Thymus (tissue), 11 donors: ENCODE measurements at regions not wholly inside any gene's neighbourhood (a gene's known extent, or its start where the extent isn't known, plus 50 kb on each side); places are given as distances from the start of the nearest gene placed in this dataset.
A peak's percentile ranks its signal among the peaks of the same experiment; 100 is the strongest.

Experiments
- DNase-seq, 9 donors: peaks; one replicate each; pipeline ENCODE4 v3.0.0-alpha.2; 2013; ENCODE audit warnings: low spot score in 9 of 9, low read depth in 6 of 9, missing footprints in 1 of 9
- H3K27ac ChIP-seq, 2 donors: one replicate each; pipeline ENCODE4 v1.5.1; 2013; ENCODE audit warnings: control low read depth in 1 of 2, low read depth in 1 of 2, low read length in 1 of 2, mild to moderate bottlenecking in 1 of 2, moderate library complexity in 1 of 2
- H3K27me3 ChIP-seq, 2 donors: one replicate each; pipeline ENCODE4 v1.5.1; 2013; ENCODE audit warnings: low read length in 1 of 2; ENCODE audit not compliant: control insufficient read depth in 2 of 2, insufficient read depth in 1 of 2
- H3K36me3 ChIP-seq, 2 donors: one replicate each; pipeline ENCODE4 v1.5.1; 2013; ENCODE audit warnings: low read length in 1 of 2, mild to moderate bottlenecking in 1 of 2, moderate library complexity in 1 of 2; ENCODE audit not compliant: control insufficient read depth in 2 of 2, insufficient read depth in 2 of 2
- H3K4me1 ChIP-seq, 2 donors: one replicate each; pipeline ENCODE4 v1.5.1; 2013; ENCODE audit warnings: low read length in 2 of 2; ENCODE audit not compliant: control insufficient read depth in 2 of 2, insufficient read depth in 2 of 2
- H3K4me3 ChIP-seq, 2 donors: one replicate each; pipeline ENCODE4 v1.5.1; 2013; ENCODE audit warnings: low read length in 2 of 2, control low read depth in 1 of 2, mild to moderate bottlenecking in 1 of 2
- H3K9me3 ChIP-seq, 2 donors: one replicate each; pipeline ENCODE4 v1.5.1; 2013; ENCODE audit warnings: low read length in 1 of 2, mild to moderate bottlenecking in 1 of 2; ENCODE audit not compliant: control insufficient read depth in 2 of 2, insufficient read depth in 1 of 2
- WGBS: extraction: QIAGEN DNeasy Blood & Tissue Kit; methylation state at CpG from one replicate; pipeline ENCODE4 v1.1.7; 2013; 5-methylcytosine and 5-hydroxymethylcytosine counted together
- donor health status: healthy.

DNA sequence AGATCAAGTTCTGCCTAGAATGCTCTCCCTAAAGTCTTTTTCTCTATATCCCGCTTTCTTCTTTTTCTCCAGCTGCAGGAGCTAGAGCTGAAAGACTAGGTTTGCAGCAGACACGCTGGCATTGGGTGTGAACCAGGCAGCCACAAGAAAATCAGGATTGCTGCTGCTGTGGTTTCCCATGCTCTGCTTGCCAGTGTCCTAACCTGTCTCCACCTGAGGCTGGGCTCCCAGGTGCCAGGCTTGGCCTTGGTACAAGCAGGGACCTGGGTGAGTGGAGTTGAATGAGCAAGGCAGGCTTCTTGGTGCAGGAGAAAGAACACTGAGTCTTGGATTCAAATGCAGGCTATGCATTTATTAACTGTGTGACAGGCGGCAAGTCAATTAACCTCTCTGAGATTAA lies 440.3 kb upstream of the MAF start:
- no peaks in the 10 kb centered on the region for H3K9me3 ChIP-seq
- WGBS = 96% methylated on average over 3 of the region's 3 CpGs

DNA sequence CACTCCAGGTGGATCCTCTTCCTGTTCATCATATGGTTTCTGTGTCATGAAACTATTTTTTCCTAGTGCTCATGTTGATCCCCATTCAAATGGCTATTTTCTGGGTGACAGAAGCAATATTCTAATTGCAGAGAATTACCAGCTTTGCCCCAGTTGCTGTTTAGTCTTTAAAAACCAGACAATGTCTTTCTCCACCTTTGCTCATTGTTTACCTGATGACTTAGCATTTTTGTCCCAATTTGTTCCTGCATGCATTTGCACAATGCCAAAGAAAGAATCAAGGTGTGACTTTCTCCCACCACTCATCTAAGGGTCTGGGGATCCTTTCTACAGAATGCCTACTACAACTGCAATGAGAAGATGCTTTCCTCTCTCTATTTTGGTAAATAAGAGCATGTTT lies 439.9 kb upstream of the MAF start:
- no peaks in the 10 kb centered on the region for H3K4me1 ChIP-seq

More for the DNA sequence above, 440.3 kb upstream of the MAF start:
- Histone ChIP-seq H3K4me3 (no peak overlapping the region), H3K36me3 (no peaks in the 10 kb centered on the region), H3K4me1 (no peaks in the 10 kb centered on the region), H3K27ac (no peak overlapping the region), H3K27me3 (no peaks in the 10 kb centered on the region)
- no peak for DNase-seq

DNA sequence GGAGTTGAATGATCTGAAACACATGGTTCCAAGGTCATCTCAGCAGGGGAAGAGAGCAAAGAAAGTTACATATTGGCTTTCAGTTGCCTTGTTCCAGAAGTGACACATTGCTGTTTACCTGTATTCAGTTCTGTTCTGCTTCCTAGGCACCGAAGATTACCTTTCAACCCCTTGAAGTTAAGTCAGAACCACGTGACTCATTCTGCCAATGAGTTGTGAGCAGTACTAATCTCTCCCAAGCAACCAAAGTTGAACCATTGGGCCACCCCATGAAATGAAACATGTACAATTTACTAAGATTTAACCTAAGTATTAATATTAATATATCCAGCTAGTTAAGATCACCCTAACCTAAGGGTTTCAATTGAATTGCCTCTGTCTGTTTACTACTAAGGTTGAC lies 439.2 kb upstream of the MAF start:
- WGBS = 88% methylated on average over 2 of the region's 2 CpGs

More for the DNA sequence above, 439.9 kb upstream of the MAF start:
- Histone ChIP-seq H3K36me3 (no peaks in the 10 kb centered on the region), H3K27ac (no peak overlapping the region), H3K27me3 (no peaks in the 10 kb centered on the region), H3K4me3 (no peak overlapping the region), H3K9me3 (no peaks in the 10 kb centered on the region)
- no peak for DNase-seq

DNA sequence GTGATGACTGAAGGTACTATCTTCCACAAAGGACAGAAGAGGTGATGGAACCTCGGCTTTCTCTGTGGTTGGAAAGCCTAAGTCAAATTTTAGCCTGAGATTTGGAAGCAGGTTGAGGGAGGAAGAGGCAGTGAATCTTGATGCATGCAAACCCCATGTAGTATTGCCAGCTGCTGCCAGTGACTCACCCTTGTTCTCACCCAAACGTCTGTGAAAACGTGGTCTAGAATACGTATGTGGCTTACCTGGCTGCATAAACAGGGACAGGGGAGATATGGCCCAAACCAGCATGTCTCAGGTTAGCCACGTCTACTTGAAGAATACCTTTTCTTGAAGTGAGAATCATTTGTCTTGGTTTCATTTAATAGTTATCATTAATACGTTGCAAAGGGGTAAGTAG lies 438.0 kb upstream of the MAF start:
- no peak overlapping the region for H3K27ac ChIP-seq
- no peaks in the 10 kb centered on the region for H3K4me1 ChIP-seq
- H3K27me3 ChIP-seq = no peaks in the 10 kb centered on the region
- H3K36me3 ChIP-seq = no peaks in the 10 kb centered on the region
- WGBS = 91% methylated on average over 6 of the region's 6 CpGs
- H3K9me3 ChIP-seq = no peaks in the 10 kb centered on the region
- DNase-seq = no peak
- no peak overlapping the region for H3K4me3 ChIP-seq

More for the DNA sequence above, 439.2 kb upstream of the MAF start:
- no peaks in the 10 kb centered on the region for H3K9me3 ChIP-seq
- H3K27ac ChIP-seq = no peak overlapping the region
- no peaks in the 10 kb centered on the region for H3K4me1 ChIP-seq
- no peak overlapping the region for H3K4me3 ChIP-seq
- no peaks in the 10 kb centered on the region for H3K27me3 ChIP-seq
- no peaks in the 10 kb centered on the region for H3K36me3 ChIP-seq
- DNase-seq = no peak

DNA sequence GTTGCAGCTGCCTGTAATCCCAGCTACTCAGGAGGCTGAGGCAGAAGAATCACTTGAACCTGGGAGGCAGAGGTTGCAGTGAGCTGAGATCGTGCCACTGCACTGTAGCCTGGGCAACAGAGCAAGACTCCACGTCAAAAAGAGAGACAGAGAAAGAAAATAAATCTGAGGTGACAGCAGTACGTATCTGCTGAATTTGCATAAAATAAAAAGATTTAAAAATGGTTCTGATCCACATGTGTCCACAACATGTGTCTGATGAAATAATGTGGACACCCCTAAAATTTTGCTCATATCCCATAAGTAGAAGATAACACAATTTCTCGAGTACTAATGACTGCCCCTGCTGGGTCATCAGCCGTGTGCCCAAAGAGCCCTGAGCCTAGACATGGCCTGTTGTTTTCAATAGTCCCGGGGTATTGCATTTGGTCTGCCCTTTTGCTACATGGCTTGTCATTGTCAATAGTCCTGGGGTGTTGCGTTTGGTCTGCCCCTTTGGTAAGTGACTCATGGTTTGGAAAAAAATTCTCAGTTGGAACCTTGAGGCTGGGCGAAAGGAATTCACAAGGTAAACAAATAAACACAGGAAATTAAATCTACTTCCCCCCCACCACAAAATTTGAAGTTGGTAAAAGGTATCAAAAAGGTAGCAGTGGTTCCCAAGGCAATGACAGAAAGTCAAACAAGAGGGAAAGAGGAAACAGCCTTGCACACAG lies 434.6 kb upstream of the MAF start:
- Histone ChIP-seq H3K4me3 (no peak overlapping the region), H3K36me3 (no peaks in the 10 kb centered on the region), H3K27ac (no peak overlapping the region), H3K9me3 (no peaks in the 10 kb centered on the region), H3K4me1 (no peaks in the 10 kb centered on the region), H3K27me3 (no peaks in the 10 kb centered on the region)
- 96% methylated on average over 8 of the region's 8 CpGs for WGBS
- no peak for DNase-seq

DNA sequence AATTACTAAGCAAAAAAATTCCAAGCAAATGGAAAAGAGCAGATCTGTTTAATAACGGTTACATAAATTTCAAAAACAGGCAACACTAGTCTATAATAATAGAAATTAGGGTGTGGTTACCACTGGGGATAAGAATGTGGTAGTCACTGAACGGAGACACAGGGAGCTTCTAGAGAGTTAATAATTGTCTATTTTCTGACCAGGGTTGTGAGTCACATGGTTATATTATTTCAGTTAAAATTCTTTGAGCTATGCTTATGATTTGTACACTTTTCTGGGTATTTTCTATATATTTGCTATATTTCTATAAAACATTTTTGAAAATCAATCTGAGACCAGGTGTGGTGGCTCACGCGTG lies 433.9 kb upstream of the MAF start:
- no peaks in the 10 kb centered on the region for H3K36me3 ChIP-seq
- H3K27me3 ChIP-seq = no peaks in the 10 kb centered on the region
- WGBS = over 99% methylated on average over 4 of the region's 4 CpGs
- DNase-seq = no peak
- H3K9me3 ChIP-seq = no peaks in the 10 kb centered on the region
- H3K4me1 ChIP-seq = no peaks in the 10 kb centered on the region
- H3K27ac ChIP-seq = no peak overlapping the region
- H3K4me3 ChIP-seq = no peak overlapping the region

DNA sequence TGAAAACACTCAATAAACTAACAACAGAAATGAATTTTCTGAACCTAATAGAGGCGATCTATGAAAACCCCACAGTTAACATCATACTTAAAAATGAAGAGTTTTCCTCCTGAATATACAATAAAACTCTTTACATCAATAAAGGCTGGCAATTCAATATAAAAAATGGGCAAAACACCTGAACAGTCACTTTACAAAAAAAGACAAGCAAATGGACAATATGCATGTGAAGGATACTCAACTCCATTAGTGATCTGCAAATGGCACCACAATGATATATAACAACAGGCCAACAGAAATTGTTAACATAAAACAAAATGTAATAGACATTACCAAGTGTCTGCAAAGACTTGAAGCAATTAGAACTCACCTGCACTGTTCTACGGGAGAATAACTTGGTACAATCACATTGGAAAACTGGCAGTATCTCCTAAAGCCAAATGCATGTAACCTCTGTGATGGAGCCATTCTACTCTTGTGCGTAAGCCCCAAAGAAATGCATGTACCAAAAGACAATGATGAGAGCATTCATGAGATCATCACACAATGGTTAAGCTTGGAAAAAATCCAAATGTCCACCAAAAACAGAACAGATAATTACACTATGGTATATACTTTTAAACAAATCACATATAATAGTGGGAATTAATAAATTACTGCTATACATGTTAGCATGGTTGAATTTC lies 433.4 kb upstream of the MAF start:
- no peak overlapping the region for H3K27ac ChIP-seq
- H3K27me3 ChIP-seq = no peaks in the 10 kb centered on the region
- 97% methylated on average over 3 of the region's 3 CpGs for WGBS
- H3K9me3 ChIP-seq = no peaks in the 10 kb centered on the region
- no peak for DNase-seq
- no peaks in the 10 kb centered on the region for H3K36me3 ChIP-seq
- H3K4me3 ChIP-seq = no peak overlapping the region
- H3K4me1 ChIP-seq = no peaks in the 10 kb centered on the region

DNA sequence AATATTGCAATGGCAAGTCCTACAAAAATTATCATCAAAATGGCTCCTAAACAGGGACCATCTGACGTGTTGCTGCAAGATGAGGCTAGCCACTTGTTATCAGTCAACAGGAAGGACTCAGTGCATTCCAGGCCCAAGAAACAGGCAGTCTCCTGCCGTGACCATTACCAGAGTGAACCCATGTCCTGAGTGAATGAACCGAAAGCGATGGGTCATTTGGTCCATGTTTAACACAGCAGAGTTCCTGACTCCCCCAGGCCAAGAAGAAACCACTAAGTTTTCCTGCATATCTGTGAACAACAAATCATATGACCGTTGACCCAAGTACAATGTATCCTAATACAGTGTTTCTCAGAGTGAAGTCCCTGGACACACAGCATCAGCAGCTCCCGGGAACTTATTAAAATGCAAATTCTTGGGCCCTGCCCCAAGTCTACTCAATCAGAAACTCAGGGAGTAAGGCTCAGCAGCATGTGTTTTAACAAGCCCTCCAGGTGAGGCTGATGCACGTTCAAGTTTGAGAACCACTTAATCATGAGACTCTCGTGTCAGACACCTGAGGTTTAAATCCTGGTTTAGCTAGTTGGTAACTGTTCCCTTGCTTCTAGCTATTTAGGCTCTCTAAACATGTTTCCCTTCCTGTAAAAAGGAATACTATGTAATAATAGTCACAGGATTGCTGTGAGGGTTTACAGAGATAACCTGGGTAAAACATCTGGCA lies 429.4 kb upstream of the MAF start:
- no peaks in the 10 kb centered on the region for H3K36me3 ChIP-seq
- WGBS = 98% methylated on average over 8 of the region's 8 CpGs
- H3K9me3 ChIP-seq = no peaks in the 10 kb centered on the region
- peaks cover 3 to 10% of the 10 kb centered on the region in 2 donors for H3K4me1 ChIP-seq
- H3K4me3 ChIP-seq = no peak overlapping the region
- peak in 1 of 9 donors; percentile 12 for DNase-seq
- H3K27ac ChIP-seq = no peak overlapping the region
- H3K27me3 ChIP-seq = no peaks in the 10 kb centered on the region

DNA sequence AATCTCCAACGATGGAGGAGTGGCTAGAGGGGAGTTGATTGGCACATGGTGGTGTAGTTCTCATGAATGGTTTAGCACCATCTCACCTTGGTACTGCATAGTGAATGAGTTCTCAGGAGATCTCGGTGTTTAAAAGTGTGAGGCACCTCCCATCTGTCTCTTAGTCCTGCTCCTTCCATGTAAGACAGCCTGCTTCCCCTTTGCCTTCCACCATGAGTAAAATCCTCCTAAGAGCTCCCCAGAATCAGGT lies 428.8 kb upstream of the MAF start:
- H3K9me3 ChIP-seq = no peaks in the 10 kb centered on the region
- 95% methylated on average over 2 of the region's 2 CpGs for WGBS
- no peaks in the 10 kb centered on the region for H3K36me3 ChIP-seq
- H3K27me3 ChIP-seq = no peaks in the 10 kb centered on the region
- DNase-seq = no peak
- no peak overlapping the region for H3K4me3 ChIP-seq
- no peak overlapping the region for H3K27ac ChIP-seq
- peaks cover 3 to 10% of the 10 kb centered on the region in 2 donors for H3K4me1 ChIP-seq
